Endothelial cell of umbilical vein (primary cell): ENCODE measurements at regions not wholly inside any gene's neighbourhood (a gene's known extent, or its start where the extent isn't known, plus 50 kb on each side); places are given as distances from the start of the nearest gene placed in this dataset.

Experiments used
- CTCF ChIP-seq, 2 donors: IDR thresholded peaks; 1 replicate in 1 of 2; 2 replicates in 1 of 2; pipeline ENCODE4 v1.5.1; 2011; ENCODE audit warnings: low read length in 2 of 2, mild to moderate bottlenecking in 2 of 2, moderate library complexity in 2 of 2, control low read depth in 1 of 2, inconsistent platforms in 1 of 2, low read depth in 1 of 2; ENCODE audit not compliant: insufficient read depth in 1 of 2; ENCODE audit errors: extremely low read depth in 1 of 2
- EZH2 ChIP-seq: IDR thresholded peaks from 2 replicates; pipeline ENCODE4 v1.6.1; 2012; ENCODE audit warnings: borderline replicate concordance, low read depth, mild to moderate bottlenecking, moderate library complexity, low read length, inconsistent platforms; ENCODE audit not compliant: severe bottlenecking
- MYC ChIP-seq: IDR thresholded peaks from one replicate; pipeline ENCODE4 v1.6.1; 2011; ENCODE audit warnings: mild to moderate bottlenecking, low read depth, low read length
- POLR2A ChIP-seq: IDR thresholded peaks from 2 replicates; pipeline ENCODE4 v1.6.1; 2012; ENCODE audit warnings: low read depth, mild to moderate bottlenecking, control low read depth, low read length
- TF ChIP-seq, protein P1 (sequence below): IDR thresholded peaks from 2 replicates; pipeline ENCODE4 v1.6.1; 2011; ENCODE audit not compliant: insufficient read depth, insufficient read length

- TF ChIP-seq CTCF (IDR thresholded peaks at IDR 0.05; ENCODE audit: extremely low read depth in 1 of 2, insufficient read depth in 1 of 2, low read depth in 1 of 2, low read length in 2 of 2) (no peak), POLR2A (no peak), MYC (no peak), EZH2 (no peak)
- TF ChIP-seq, protein P1, sequence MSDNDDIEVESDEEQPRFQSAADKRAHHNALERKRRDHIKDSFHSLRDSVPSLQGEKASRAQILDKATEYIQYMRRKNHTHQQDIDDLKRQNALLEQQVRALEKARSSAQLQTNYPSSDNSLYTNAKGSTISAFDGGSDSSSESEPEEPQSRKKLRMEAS: no peak
Measured at GRCh38 chr4:180717451-180718033, 1525.7 kb upstream of the TENM3 start.
